HG03432 (cell line): ENCODE measurements at regions not wholly inside any gene's neighbourhood (a gene's known extent, or its start where the extent isn't known, plus 50 kb on each side); places are given as distances from the start of the nearest gene placed in this dataset.
"Not testable (repeated sequence)": the region's sequence is repeated elsewhere in the genome, so short reads cannot be mapped to it uniquely, and the experiment has no call there.

Experiments used
- ATAC-seq: cut with Tn5 transposase; IDR thresholded peaks from one replicate; pipeline ENCODE4 v1.9.1; 2021; ENCODE audit warnings: mild to moderate bottlenecking, moderate library complexity; ENCODE audit not compliant: unreplicated experiment

DNA sequence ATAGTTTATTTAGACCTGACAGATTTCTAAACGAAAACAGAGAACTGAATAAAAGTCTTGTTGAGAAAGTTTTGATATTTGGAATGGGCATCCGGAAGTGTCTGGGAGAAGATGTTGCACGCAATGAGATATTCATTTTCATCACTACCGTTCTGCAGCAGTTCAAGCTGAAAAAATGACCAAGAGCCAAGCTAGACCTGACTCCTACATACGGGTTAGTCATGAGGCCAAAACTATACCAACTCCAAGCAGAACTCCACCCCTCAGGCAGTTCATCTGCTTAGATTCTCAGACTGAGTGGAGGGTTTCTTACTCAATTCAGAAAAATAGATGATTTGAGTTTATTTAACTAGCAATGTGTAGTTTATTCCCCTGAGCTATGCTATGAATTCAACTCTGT lies 95.4 kb upstream of the ANXA1 start:
- no peak for ATAC-seq

- no peak for ATAC-seq
These were observed 97.6 kb upstream of the ANXA1 start for GRCh38 chr9:73054091-73054490.

GRCh38 chr9:73053543-73053942 lies 98.1 kb upstream of the ANXA1 start:
- no peak for ATAC-seq

GRCh38 chr9:73050887-73051550 lies 98.2 kb upstream of the ALDH1A1 start:
- no peak for ATAC-seq

DNA sequence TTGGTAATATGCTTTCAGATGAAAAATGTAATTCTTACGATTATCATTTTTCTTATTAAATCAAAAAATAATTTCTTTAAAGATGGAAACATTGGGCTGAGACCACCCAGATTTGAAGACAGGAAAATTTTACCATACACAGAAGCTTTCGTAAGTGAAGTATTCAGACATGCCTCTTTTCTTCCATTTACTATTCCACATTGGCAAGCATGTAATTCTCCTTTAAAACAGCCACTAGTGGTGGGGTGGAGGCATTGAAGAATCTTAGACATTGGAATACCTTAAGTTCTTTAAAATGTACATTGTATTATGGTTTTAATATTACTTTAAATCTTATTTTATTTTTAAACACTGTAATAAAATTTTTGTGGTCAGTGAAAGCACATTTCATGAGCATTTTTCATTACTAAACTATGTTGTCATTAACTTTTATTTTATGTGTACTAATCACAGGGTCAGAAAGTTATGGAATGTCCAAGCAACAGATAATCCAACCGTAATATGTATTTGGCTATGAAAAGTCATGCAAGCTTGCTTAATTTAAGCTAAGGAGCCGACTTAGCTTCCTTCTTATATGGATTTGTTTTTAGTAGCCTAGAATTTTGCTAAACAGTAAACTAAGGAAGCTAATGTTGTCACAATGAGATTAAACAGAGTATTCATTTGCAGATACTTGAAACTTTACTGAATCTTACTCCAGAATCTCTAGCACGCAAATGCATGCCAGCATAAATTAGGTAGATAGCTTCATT lies 97.4 kb upstream of the ALDH1A1 start:
- no peak for ATAC-seq

GRCh38 chr9:73049280-73049679 lies 96.4 kb upstream of the ALDH1A1 start:
- ATAC-seq = no peak

- ATAC-seq = no peak
These were observed 93.9 kb upstream of the ALDH1A1 start for GRCh38 chr9:73046769-73047168.

GRCh38 chr9:73044776-73045175 lies 91.9 kb upstream of the ALDH1A1 start:
- ATAC-seq = not testable (repeated sequence)

DNA sequence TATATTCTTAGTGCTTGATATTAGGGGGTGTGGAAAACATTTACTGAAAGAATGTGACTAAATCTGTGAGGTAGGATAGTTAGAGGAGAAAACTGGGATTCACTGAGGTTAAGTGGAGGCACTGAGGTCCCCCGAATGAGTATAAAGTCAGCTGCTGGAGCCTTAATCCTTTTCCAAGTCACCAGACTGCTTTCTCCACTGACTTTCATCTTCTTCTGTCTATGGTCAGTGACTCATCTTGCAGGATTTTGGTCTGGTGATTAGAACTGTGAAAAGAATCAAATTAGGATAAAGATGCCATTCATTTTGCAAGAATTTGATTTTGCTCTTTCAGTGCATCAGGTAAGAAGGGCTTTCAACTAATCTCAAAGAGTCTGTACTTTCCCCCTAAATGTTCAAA lies 89.3 kb upstream of the ALDH1A1 start:
- ATAC-seq = no peak

GRCh38 chr9:73039271-73040263 lies 86.7 kb upstream of the ALDH1A1 start:
- no peak for ATAC-seq

DNA sequence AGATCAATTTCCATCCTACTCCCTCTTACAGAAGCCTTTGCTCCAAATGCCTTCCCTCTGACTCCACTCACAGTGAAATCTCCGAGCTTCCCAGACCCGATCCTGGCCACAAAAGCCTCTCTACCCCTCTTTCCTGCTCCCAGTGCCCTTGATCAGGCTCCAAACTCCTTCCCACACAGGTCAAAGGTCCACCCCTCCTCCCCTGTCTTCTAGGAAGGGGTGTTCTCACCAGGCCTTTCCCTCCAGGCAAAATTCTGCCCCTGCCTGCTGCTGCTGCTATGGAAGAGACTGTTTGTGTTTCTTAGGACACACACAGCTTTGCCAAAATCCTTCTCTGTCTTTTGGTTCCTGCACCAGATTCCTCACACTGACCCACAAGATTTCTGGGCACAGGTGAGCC lies 85.8 kb upstream of the ALDH1A1 start:
- ATAC-seq = no peak

DNA sequence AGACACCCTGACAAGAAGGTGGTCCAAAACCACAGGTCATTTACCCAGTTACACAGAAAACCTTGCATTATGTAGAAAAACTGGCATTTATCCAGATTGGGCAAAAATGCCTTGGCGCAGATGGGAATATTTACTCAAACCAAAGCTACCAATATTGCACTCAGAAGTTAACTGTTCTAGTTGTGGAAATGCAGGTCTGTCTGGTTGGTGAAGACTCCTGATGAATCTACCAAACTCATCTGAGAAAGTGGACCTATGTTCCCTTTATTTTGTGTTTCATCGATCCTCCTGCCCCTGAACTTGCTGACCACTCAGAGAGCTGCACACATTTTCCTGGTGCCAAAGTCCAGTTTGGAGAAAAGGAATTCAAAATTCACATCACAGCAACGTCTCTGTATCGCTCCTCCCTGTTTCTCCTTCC lies 85.2 kb upstream of the ALDH1A1 start:
- ATAC-seq = no peak

- ATAC-seq = no peak
These were observed 84.8 kb upstream of the ALDH1A1 start for GRCh38 chr9:73037613-73038012.

DNA sequence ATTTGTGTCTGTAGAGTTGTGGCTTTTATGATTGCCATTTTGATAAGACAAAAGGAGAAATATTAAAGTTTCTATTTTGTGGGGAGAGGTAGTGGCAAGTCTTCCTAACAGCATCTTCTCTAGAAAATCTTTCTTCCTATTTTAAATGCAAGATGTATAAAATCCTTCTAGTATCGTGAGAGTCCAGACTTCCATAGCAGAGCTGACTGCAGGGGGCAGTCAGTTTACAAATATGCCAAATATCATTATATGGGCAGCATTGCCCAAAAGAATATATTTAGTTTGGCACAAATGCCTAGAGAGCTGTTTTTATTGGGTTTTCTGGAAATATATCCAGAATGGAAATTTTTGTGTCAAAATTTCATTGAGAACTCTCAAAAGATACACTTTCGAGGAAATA lies 82.1 kb upstream of the ALDH1A1 start:
- no peak for ATAC-seq

- no peak for ATAC-seq
These were observed 78.5 kb upstream of the ALDH1A1 start for GRCh38 chr9:73031350-73031749.

- no peak for ATAC-seq
These were observed 77.6 kb upstream of the ALDH1A1 start for GRCh38 chr9:73030370-73031030.

GRCh38 chr9:73029346-73029745 lies 76.5 kb upstream of the ALDH1A1 start:
- ATAC-seq = no peak

- no peak for ATAC-seq
These were observed 73.5 kb upstream of the ALDH1A1 start for GRCh38 chr9:73026375-73026774.

DNA sequence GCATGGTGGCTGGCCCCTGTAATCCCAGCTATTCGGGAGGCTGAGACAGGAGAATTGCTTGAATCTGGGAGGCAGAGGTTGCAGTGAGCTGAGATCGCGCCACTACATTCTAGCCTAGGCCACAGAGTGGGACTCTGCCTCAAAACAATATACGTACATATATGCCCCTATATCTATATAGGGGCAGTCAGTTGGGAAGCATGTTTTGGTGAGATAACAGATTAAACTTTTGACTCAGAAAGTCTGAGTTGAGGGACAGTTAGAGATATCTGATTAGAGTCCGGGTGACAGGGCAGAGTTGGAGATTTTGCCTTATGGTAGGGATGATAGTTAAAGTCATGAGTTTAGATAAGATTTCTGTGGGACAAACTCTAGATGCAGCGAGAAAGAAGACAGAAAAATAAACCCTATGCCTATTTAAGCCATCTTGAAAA lies 71.8 kb upstream of the ALDH1A1 start:
- no peak for ATAC-seq

DNA sequence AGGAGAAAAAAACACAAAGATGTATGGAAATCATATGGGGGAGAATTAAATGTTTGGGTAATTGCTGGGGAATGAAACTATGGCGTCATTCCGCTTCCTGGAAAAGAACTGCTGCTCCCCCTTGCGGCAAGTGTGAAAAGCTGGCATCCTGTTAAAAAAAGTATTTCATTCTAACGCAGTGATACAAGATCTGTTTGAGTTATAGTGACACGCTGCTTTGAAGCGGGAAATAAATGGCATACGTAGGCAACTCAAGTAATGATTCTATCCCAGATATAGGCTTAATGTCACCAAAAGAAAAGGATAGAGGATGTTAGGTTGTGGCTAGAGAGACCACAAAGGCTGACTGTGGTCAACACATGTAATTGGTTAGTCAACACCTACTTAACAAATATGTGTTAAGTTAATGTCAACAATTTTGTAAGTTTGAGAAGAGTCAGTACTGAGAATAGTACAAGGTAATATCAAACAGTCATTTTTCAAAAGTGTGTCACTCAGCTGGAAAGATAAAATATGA lies 70.2 kb upstream of the ALDH1A1 start:
- ATAC-seq = peak; percentile 77

DNA sequence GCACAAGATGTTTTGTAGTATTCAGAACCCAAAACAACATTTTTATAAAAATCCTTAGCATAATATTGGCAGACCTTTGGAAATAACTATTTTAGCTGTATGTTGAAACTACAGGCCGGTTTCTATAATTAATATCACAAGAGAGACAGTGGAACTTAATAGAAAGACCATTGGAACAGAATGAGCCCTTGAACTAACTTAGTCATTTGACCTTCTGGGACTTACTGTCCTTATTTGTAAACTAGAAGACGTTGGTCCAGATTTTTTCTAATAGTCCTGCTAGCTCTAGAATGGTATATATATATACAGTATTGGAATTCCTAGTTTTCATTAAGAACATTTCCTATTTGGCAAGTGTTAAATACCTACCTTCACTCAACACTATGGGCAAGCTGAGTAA lies 69.5 kb upstream of the ALDH1A1 start:
- no peak for ATAC-seq
